Retinal pigment epithelial cell (primary cell): ENCODE measurements at regions not wholly inside any gene's neighbourhood (a gene's known extent, or its start where the extent isn't known, plus 50 kb on each side); places are given as distances from the start of the nearest gene placed in this dataset.

Experiments used
- DNase-seq: peaks from one replicate; pipeline ENCODE4 v3.0.0-alpha.2; 2010; ENCODE audit warnings: low read depth
- H3K4me3 ChIP-seq: 2 replicates; pipeline ENCODE4 v1.5.1; 2011; ENCODE audit warnings: mild to moderate bottlenecking, low read length, control low read depth, moderate library complexity
- CTCF ChIP-seq: conservative IDR thresholded peaks from 2 replicates; pipeline ENCODE4 v1.5.1; 2011; ENCODE audit warnings: low read depth, low read length, control low read depth, inconsistent platforms

GRCh38 chr20:48531505-48531904 lies 296.3 kb downstream of the PREX1 start:
- TF ChIP-seq CTCF, result no peak

GRCh38 chr20:48530957-48531356 lies 296.8 kb downstream of the PREX1 start:
- DNase-seq, result no peak
- no peak for TF ChIP-seq CTCF
- no peak overlapping the region for H3K4me3 ChIP-seq

More at GRCh38 chr20:48531505-48531904, 296.3 kb downstream of the PREX1 start:
- no peak overlapping the region for H3K4me3 ChIP-seq
- DNase-seq, result no peak

- H3K4me3 ChIP-seq, result no peak overlapping the region
- DNase-seq, result no peak
- TF ChIP-seq CTCF, result no peak
Measured at GRCh38 chr20:48528346-48528745, 299.5 kb downstream of the PREX1 start.

GRCh38 chr20:48527771-48528170 lies 300.0 kb downstream of the PREX1 start:
- TF ChIP-seq CTCF, result no peak
- no peak overlapping the region for H3K4me3 ChIP-seq
- no peak for DNase-seq

GRCh38 chr20:48526936-48527335 lies 300.9 kb downstream of the PREX1 start:
- TF ChIP-seq CTCF, result no peak
- H3K4me3 ChIP-seq, result no peak overlapping the region
- DNase-seq, result no peak

GRCh38 chr20:48525400-48525799 lies 302.4 kb downstream of the PREX1 start:
- no peak for TF ChIP-seq CTCF
- H3K4me3 ChIP-seq, result no peak overlapping the region
- DNase-seq, result no peak

GRCh38 chr20:48524582-48524981 lies 303.2 kb downstream of the PREX1 start:
- no peak overlapping the region for H3K4me3 ChIP-seq
- TF ChIP-seq CTCF, result no peak

More at GRCh38 chr20:48524582-48524981, 303.2 kb downstream of the PREX1 start:
- DNase-seq, result no peak
